Endodermal cell (in vitro differentiated cells): ENCODE measurements at regions not wholly inside any gene's neighbourhood (a gene's known extent, or its start where the extent isn't known, plus 50 kb on each side); places are given as distances from the start of the nearest gene placed in this dataset.

Experiments used
- DNase-seq: peaks from one replicate; pipeline ENCODE4 v3.0.0-alpha.2; 2017
- H3K27ac ChIP-seq: 2 replicates; pipeline ENCODE4 v1.5.1; 2013; ENCODE audit warnings: mild to moderate bottlenecking, low read depth, low read length, moderate library complexity
- H3K27me3 ChIP-seq: 2 replicates; pipeline ENCODE4 v1.6.1; 2013; ENCODE audit warnings: mild to moderate bottlenecking, low read length, moderate library complexity; ENCODE audit not compliant: insufficient read depth, control insufficient read depth, poor library complexity, severe bottlenecking
- H3K36me3 ChIP-seq: 2 replicates; pipeline ENCODE4 v1.7.0; 2013; ENCODE audit warnings: mild to moderate bottlenecking, low read length, moderate library complexity; ENCODE audit not compliant: control insufficient read depth, insufficient read depth
- H3K4me1 ChIP-seq: one replicate; pipeline ENCODE4 v1.7.0; 2013; ENCODE audit warnings: low read length; ENCODE audit not compliant: control insufficient read depth, insufficient read depth
- H3K4me3 ChIP-seq: 2 replicates; pipeline ENCODE4 v1.5.1; 2013; ENCODE audit warnings: mild to moderate bottlenecking, low read length, moderate library complexity
- H3K9ac ChIP-seq: 2 replicates; pipeline ENCODE4 v1.6.1; 2013; ENCODE audit warnings: mild to moderate bottlenecking, low read length, moderate library complexity; ENCODE audit not compliant: poor library complexity, severe bottlenecking; ENCODE audit errors: extremely low read depth
- H3K9me3 ChIP-seq: 2 replicates; pipeline ENCODE4 v1.6.1; 2013; ENCODE audit warnings: mild to moderate bottlenecking, low read length, moderate library complexity; ENCODE audit not compliant: control insufficient read depth
- H3K27ac Mint-ChIP-seq: 2 replicates; pipeline ENCODE4 v1.8.0; 2020; ENCODE audit warnings: mixed read lengths
- H3K27me3 Mint-ChIP-seq: 2 replicates; pipeline ENCODE4 v1.8.0; 2021; ENCODE audit warnings: mild to moderate bottlenecking, mixed read lengths; ENCODE audit not compliant: insufficient read depth
- H3K36me3 Mint-ChIP-seq: 2 replicates; pipeline ENCODE4 v1.8.0; 2020; ENCODE audit warnings: low read depth, mixed read lengths
- H3K4me1 Mint-ChIP-seq: 2 replicates; pipeline ENCODE4 v1.8.0; 2020; ENCODE audit warnings: mixed read lengths
- H3K4me3 Mint-ChIP-seq: 2 replicates; pipeline ENCODE4 v1.8.0; 2020; ENCODE audit warnings: mild to moderate bottlenecking, moderate library complexity, mixed read lengths
- H3K9me3 Mint-ChIP-seq: 2 replicates; pipeline ENCODE4 v1.8.0; 2020; ENCODE audit warnings: mild to moderate bottlenecking, mixed read lengths
- WGBS, 2 experiments: methylation state at CpG; one replicate each; pipeline versions ENCODE4 v1.1.5 to v1.1.7; 2013; ENCODE audit warnings: missing lambda C conversion rate in 2 of 2, mixed read lengths in 1 of 2; ENCODE audit not compliant: insufficient coverage in 1 of 2, insufficient read length in 1 of 2; 5-methylcytosine and 5-hydroxymethylcytosine counted together
- TF ChIP-seq, protein P1 (sequence below): fragments of 200-600 bp; sonication (generic); conservative IDR thresholded peaks from 2 replicates; pipeline ENCODE4 v1.5.0; 2021; ENCODE audit warnings: antibody characterized with exemption, mild to moderate bottlenecking

DNA sequence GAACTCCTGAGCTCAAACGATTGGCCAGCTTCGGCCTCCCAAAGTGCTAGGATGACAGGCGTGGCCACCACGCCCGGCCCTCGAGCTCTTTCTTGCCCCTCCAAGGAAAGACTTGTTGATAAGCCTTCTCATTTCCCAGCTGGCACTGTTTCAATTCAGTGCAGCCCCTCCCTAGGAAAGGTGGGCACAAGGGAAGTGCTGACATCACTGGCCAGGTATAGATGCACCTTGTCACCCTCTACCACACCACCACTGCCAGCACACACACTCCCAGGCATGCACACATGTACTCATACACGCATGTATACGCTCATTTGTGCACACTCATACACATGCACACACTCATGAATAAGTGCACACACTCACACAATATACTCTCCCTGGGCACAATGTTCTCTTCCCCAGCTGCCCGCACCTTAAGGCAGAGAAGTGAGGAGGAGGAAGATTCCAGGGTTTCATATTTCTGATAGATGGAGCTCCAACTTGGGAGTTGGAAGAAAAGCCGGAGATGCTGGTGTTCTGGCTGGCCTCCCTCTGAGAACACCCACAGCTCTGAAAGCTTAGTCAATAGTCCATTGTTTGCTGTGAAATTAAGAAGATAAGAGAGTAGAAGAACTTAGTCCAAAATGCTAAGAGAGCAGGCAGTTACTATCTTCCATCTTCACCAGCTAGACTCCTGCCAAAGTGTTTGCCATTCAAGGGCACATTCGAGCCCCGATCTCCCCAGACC, 196.7 kb downstream of the FOXO1 start:
- Mint-ChIP-seq H3K27ac (no peak overlapping the region), H3K4me1 (peaks cover 30% of the 10 kb centered on the region)
- WGBS, 2 experiments: 81 to 94% methylated on average over 6 to 12 of the region's 12 CpGs

DNA sequence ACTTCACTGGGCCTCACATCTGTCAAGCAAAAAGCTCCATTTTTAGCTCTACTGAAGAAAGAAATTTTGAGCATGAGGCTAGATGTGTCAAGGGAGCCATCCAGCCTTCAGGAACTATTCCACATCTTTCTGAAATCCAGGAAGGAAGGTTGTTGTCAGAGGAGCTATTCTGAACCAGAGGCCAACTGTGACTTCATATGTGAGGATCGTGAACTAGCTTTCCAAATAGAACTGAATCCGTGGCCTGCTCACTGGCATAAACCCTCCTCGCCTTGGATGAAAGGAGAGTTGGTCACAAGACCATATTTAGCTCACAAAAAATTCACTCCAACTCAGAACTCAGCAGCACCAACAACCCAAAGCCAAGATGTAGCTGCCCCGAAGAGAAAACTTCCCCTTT, 195.8 kb downstream of the FOXO1 start:
- peaks cover 11% of the 10 kb centered on the region for H3K9me3 ChIP-seq
- Mint-ChIP-seq H3K4me3 (no peak overlapping the region), H3K27ac (no peak overlapping the region)

More for the DNA sequence above, 196.7 kb downstream of the FOXO1 start:
- Histone ChIP-seq H3K27me3 (no peaks in the 10 kb centered on the region), H3K4me1 (peaks cover 10% of the 10 kb centered on the region), H3K4me3 (no peak overlapping the region), H3K27ac (no peak overlapping the region), H3K36me3 (no peaks in the 10 kb centered on the region), H3K9me3 (peaks cover 11% of the 10 kb centered on the region), H3K9ac (no peak overlapping the region)
- Mint-ChIP-seq H3K27me3 (no peaks in the 10 kb centered on the region), H3K36me3 (no peaks in the 10 kb centered on the region), H3K9me3 (peaks cover 10% of the 10 kb centered on the region), H3K4me3 (peak overlapping the region; percentile 11)
- no peak for DNase-seq
- TF ChIP-seq, protein P1, sequence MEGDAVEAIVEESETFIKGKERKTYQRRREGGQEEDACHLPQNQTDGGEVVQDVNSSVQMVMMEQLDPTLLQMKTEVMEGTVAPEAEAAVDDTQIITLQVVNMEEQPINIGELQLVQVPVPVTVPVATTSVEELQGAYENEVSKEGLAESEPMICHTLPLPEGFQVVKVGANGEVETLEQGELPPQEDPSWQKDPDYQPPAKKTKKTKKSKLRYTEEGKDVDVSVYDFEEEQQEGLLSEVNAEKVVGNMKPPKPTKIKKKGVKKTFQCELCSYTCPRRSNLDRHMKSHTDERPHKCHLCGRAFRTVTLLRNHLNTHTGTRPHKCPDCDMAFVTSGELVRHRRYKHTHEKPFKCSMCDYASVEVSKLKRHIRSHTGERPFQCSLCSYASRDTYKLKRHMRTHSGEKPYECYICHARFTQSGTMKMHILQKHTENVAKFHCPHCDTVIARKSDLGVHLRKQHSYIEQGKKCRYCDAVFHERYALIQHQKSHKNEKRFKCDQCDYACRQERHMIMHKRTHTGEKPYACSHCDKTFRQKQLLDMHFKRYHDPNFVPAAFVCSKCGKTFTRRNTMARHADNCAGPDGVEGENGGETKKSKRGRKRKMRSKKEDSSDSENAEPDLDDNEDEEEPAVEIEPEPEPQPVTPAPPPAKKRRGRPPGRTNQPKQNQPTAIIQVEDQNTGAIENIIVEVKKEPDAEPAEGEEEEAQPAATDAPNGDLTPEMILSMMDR: no peak

DNA sequence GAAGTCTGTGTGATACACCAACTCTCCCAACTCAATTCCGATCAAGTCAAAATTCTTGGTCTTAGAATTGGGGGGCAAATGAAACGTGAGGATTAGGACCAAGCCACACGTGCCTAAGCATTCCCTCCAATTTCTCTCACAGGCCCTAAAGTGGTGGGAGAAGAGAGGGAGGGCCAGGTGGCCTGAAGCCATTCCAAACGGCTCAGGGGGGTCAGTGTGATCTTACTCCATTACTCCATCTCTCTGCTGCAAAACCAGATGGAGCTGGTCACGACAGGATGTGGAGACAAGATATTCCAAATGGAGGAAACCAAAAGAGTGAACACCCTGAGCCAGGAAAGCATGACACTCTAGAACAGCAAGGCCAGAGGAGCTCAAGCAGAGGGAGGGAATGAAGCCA, 195.4 kb downstream of the FOXO1 start:
- TF ChIP-seq, protein P1: no peak
- peaks cover 10% of the 10 kb centered on the region for H3K9me3 Mint-ChIP-seq
- no peak overlapping the region for H3K27ac Mint-ChIP-seq
- H3K27me3 Mint-ChIP-seq: no peaks in the 10 kb centered on the region
- no peak for DNase-seq
- no peaks in the 10 kb centered on the region for H3K36me3 Mint-ChIP-seq
- H3K27me3 ChIP-seq: no peaks in the 10 kb centered on the region
- H3K36me3 ChIP-seq: no peaks in the 10 kb centered on the region
- H3K9me3 ChIP-seq: peaks cover 11% of the 10 kb centered on the region
- peaks cover 36% of the 10 kb centered on the region for H3K4me1 Mint-ChIP-seq
- peaks cover 10% of the 10 kb centered on the region for H3K4me1 ChIP-seq
- no peak overlapping the region for H3K4me3 ChIP-seq
- 92 to 100% methylated on average over 2 to 5 of the region's 5 CpGs for WGBS, 2 experiments
- no peak overlapping the region for H3K4me3 Mint-ChIP-seq
- no peak overlapping the region for H3K27ac ChIP-seq
- no peak overlapping the region for H3K9ac ChIP-seq

More for the DNA sequence above, 195.8 kb downstream of the FOXO1 start:
- Mint-ChIP-seq H3K4me1 (peaks cover 32% of the 10 kb centered on the region), H3K9me3 (peaks cover 10% of the 10 kb centered on the region), H3K27me3 (no peaks in the 10 kb centered on the region), H3K36me3 (no peaks in the 10 kb centered on the region)
- Histone ChIP-seq H3K27me3 (no peaks in the 10 kb centered on the region), H3K27ac (no peak overlapping the region), H3K4me3 (no peak overlapping the region), H3K36me3 (no peaks in the 10 kb centered on the region), H3K4me1 (peaks cover 10% of the 10 kb centered on the region), H3K9ac (no peak overlapping the region)
- TF ChIP-seq, protein P1: no peak
- WGBS, 2 experiments: 93% methylated on average over 4 of the region's 4 CpGs; no CpG with 5 or more reads in 1 of the 2 experiments
- no peak for DNase-seq
